Fibroblast of pulmonary artery (primary cell): ENCODE measurements at regions not wholly inside any gene's neighbourhood (a gene's known extent, or its start where the extent isn't known, plus 50 kb on each side); places are given as distances from the start of the nearest gene placed in this dataset.
A peak's percentile ranks its signal among the peaks of the same experiment; 100 is the strongest.

ENCODE experiments used
- DNase-seq: peaks from one replicate; pipeline ENCODE4 v3.0.0-alpha.2; 2010; ENCODE audit warnings: low read depth
- H3K4me3 ChIP-seq: replicated peaks from 2 replicates; pipeline ENCODE4 v1.5.1; 2011; ENCODE audit warnings: low read depth, mild to moderate bottlenecking, control low read depth, low read length, moderate library complexity
- CTCF ChIP-seq: IDR thresholded peaks from 2 replicates; pipeline ENCODE4 v1.5.1; 2011; ENCODE audit warnings: mild to moderate bottlenecking, control low read depth, low read length, inconsistent platforms; ENCODE audit errors: missing control alignments

- TF ChIP-seq CTCF: no peak
- DNase-seq: no peak
- no peak overlapping the region for H3K4me3 ChIP-seq
Measured at GRCh38 chr5:39772307-39772706, 347.5 kb upstream of the DAB2 start.

- no peak overlapping the region for H3K4me3 ChIP-seq
- no peak for TF ChIP-seq CTCF
- DNase-seq: no peak
Measured at GRCh38 chr5:39767916-39768315, 343.1 kb upstream of the DAB2 start.

- no peak for TF ChIP-seq CTCF
- peak; percentile 53 for DNase-seq
- H3K4me3 ChIP-seq: no peak overlapping the region
Measured at GRCh38 chr5:39765366-39765765, 340.6 kb upstream of the DAB2 start.

GRCh38 chr5:39762761-39763160 is 338.0 kb upstream of the DAB2 start:
- no peak for TF ChIP-seq CTCF
- no peak for DNase-seq
- no peak overlapping the region for H3K4me3 ChIP-seq

GRCh38 chr5:39761199-39761950 is 336.6 kb upstream of the DAB2 start:
- no peak for TF ChIP-seq CTCF

GRCh38 chr5:39760385-39761198 is 335.8 kb upstream of the DAB2 start:
- no peak for TF ChIP-seq CTCF
- DNase-seq: peak; percentile 99
- no peak overlapping the region for H3K4me3 ChIP-seq

More at GRCh38 chr5:39761199-39761950, 336.6 kb upstream of the DAB2 start:
- no peak for DNase-seq
- no peak overlapping the region for H3K4me3 ChIP-seq
